Pancreas (tissue), 10 donors: ENCODE measurements at regions not wholly inside any gene's neighbourhood (a gene's known extent, or its start where the extent isn't known, plus 50 kb on each side); places are given as distances from the start of the nearest gene placed in this dataset.

Source experiments
- ATAC-seq, 4 donors: fragments of 200-7000 bp; cut with Tn5 transposase; one replicate each; pipeline versions ENCODE4 v1.8.0 to v1.9.1; 2020; ENCODE audit warnings: mild to moderate bottlenecking in 4 of 4, moderate library complexity in 4 of 4
- DNase-seq, 6 donors: peaks; one replicate each; pipeline ENCODE4 v3.0.0-alpha.2; 2020
- FAIRE-seq: peaks from 2 replicates; lab custom pipeline; 2012; peaks lifted over from hg19 to GRCh38; lab: Jason Lieb, UNC
- H3K27ac ChIP-seq, 4 donors: fragments of 200-600 bp; sonication (generic); 1 replicate in 3 of 4; 2 replicates in 1 of 4; pipeline versions ENCODE4 v1.5.0 to v1.8.0; 2020
- H3K27me3 ChIP-seq, 4 donors: fragments of 200-600 bp; one replicate each; pipeline ENCODE4 v1.8.0; 2021
- H3K36me3 ChIP-seq, 3 donors: fragments of 200-600 bp; sonication (generic) in 1 of 3; one replicate each; pipeline versions ENCODE4 v1.5.0 to v1.8.0; 2020 to 2021
- H3K4me1 ChIP-seq, 3 donors: fragments of 200-600 bp; one replicate each; pipeline ENCODE4 v1.8.0; 2021
- H3K4me3 ChIP-seq, 4 donors: fragments of 200-600 bp; sonication (generic) in 2 of 4; one replicate each; pipeline versions ENCODE4 v1.5.0 to v1.8.0; 2020 to 2021
- H3K9me3 ChIP-seq, 4 donors: fragments of 200-600 bp; one replicate each; pipeline ENCODE4 v1.8.0; 2021
- WGBS, 2 donors: extraction: QIAGEN DNeasy Blood & Tissue Kit; methylation state at CpG; one replicate each; pipeline ENCODE4 v1.1.7; 2013; 5-methylcytosine and 5-hydroxymethylcytosine counted together
- intact Hi-C, 3 donors: fragments of 100-400 bp; cut with DNase I; formaldehyde crosslinking; loops; one replicate each; pipeline versions ENCODE4 v1.11.1 to v1.14.2; 2022
- TF ChIP-seq, protein P1 (sequence below), 4 donors: fragments of 200-600 bp; sonication (generic) in 3 of 4; IDR thresholded peaks; one replicate each; pipeline versions ENCODE4 v1.5.0 to v1.8.0; 2021; ENCODE audit warnings: antibody characterized with exemption in 4 of 4
- donor health status: healthy with polysubstance abuse.
- donor health status: DM: no; HTN: no; CAD: no; lungs with moderate emphysema.
- donor health status: DM: no; HTN: no; CAD: no.
- donor health status: control.
- donor health status: control.
- donor health status: Bipolar disorder and iron deficiency.
- donor health status: DM: yes; HTN: yes; CAD: no.
- donor health status: DM: no; HTN: no; CAD: no.
- donor health status: DM: no; HTN: no; CAD: no.
- donor health status: DM: yes; HTN: yes; CAD: no.

DNA sequence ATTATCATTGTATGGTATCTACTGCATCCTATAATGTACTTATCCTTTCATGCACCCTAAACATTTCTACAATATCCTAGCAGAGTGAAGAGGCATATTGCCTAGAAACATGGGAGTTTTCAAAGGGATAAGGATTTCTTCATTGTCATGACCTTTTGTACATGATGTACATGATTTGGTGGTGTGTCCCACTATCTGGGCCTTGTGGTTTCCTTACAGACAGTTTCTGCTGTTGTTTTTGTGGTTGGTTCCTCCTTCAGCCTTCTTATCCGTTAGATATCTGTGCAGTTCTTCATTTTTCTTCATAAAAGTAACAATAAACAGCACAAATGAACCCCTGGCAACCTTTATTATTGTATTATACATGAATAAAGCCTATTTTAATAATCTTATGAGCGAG, 70.4 kb upstream of the BACH1 start:
- Histone ChIP-seq H3K4me3 (no peak overlapping the region), H3K9me3 (no peaks in the 10 kb centered on the region), H3K27ac (no peak overlapping the region), H3K36me3 (no peaks in the 10 kb centered on the region), H3K4me1 (peaks cover 0 to 7% (median 0%) of the 10 kb centered on the region in 3 donors), H3K27me3 (no peaks in the 10 kb centered on the region)
- no peak for DNase-seq
- FAIRE-seq: no peak
- intact Hi-C loops: no loop called here
- WGBS, 2 donors: 90 to 98% methylated on average over 2 of the region's 2 CpGs
- TF ChIP-seq, protein P1, sequence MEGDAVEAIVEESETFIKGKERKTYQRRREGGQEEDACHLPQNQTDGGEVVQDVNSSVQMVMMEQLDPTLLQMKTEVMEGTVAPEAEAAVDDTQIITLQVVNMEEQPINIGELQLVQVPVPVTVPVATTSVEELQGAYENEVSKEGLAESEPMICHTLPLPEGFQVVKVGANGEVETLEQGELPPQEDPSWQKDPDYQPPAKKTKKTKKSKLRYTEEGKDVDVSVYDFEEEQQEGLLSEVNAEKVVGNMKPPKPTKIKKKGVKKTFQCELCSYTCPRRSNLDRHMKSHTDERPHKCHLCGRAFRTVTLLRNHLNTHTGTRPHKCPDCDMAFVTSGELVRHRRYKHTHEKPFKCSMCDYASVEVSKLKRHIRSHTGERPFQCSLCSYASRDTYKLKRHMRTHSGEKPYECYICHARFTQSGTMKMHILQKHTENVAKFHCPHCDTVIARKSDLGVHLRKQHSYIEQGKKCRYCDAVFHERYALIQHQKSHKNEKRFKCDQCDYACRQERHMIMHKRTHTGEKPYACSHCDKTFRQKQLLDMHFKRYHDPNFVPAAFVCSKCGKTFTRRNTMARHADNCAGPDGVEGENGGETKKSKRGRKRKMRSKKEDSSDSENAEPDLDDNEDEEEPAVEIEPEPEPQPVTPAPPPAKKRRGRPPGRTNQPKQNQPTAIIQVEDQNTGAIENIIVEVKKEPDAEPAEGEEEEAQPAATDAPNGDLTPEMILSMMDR (IDR thresholded peaks at IDR 0.05): no peak
- ATAC-seq: no peak

DNA sequence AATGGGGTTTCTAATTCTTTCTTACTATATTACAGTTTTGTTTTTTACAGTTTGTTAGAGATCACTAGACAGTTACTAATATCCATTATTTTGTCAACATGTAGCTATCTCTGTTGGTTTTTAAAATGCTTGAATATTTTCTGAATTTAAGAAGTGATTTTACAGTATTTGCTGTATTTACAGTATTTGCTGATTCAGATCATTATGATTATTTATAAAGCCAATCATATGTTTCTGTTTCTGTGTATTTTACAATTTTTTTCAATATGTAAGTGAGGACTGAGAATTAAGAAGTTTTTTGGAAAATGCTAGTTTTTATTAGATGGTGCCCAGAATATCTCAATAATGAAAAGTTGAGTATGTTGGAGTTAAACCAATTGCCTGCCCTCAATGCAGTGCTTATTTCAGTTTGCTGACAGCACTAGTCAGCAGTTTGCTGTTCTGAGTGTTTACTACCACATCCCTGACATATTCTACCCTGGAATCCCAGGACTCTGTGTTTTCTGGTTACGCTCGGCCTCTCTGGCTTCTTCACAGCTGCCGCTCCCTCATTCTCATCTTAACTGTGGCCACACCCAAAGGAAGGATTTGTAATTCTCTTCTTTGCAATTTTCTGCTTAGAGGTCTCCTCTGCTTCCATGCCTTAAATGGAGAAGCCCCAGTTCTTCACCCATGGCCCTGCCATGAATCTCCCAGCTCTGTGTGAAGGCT, 68.0 kb upstream of the BACH1 start:
- FAIRE-seq (no peak), DNase-seq (no peak), ATAC-seq (no peak)
- 90 to 94% methylated on average over 3 of the region's 3 CpGs for WGBS, 2 donors
- Histone ChIP-seq H3K27ac (no peak overlapping the region), H3K4me3 (no peak overlapping the region), H3K9me3 (no peaks in the 10 kb centered on the region), H3K27me3 (no peaks in the 10 kb centered on the region), H3K36me3 (no peaks in the 10 kb centered on the region), H3K4me1 (peaks cover 0 to 7% (median 0%) of the 10 kb centered on the region in 3 donors)
- intact Hi-C loops: no loop called here
- TF ChIP-seq, protein P1 (IDR thresholded peaks at IDR 0.05): no peak

DNA sequence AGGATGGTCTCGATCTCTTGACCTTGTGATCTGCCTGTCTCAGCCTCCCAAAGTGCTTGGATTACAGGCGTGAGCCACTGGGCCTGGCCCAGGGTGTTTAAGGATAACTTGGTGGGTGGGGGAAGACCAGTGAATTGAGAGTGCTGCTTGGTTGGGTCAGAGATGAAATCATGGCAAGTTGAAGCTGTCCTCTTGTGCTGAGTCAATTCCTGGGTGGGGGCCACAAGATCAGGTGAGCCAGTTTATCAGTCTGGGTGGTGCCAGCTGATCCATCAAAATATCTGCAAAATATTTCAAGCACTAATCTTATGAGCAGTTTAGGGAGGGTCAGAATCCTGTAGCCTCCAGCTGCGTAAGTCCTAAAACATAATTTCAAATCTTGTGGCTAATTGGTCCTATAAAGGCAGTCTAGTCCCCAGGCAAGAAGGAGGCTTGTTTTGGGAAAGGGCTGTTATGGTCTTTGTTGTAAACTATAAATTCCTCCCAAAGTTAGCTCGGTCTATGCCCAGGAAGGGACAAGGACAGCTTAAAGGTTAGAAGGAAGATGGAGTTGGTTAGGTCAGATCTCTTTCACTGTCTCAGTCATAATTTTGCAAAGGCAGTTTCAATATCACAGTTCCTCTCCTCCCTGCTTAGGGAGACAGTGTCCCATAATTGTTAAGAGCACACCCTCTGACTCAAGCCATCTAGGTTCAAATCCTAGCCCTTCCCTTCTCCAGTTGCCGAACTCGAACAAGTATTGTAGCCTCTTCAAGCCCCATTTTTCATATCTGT, 66.8 kb upstream of the BACH1 start:
- no peak for FAIRE-seq

DNA sequence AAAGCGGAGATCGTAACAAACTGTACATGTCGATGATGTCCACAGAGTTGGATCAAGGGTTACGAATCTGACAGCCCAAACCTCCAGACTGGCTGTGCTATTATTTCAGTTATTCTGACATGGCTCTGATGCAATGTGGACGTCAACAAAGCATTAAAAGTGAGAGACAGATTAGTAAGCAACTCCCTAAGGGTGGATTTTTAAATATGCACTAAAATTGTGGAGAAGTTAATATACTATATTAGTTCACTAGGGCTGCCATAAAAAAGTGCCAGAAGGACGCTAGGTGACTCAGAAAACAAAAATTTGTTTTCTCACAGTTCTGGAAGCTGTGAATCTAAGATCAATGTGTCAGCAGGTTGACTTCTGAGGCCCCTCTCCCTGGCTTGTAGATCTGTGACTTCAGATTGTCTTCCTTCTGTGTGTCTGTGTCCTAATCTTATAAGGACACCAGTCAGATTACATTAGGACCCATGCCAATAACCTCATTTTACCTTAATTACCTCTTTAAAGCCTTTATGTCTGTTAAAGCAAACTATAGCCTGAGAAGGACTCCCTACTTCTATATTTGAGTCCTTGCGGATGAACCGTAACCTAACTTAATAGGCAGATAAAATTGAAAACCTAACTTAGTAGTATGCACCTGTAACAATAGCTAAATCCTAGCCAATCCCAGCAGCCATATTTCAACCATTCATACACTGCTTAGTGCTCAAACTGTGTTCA, 66.0 kb upstream of the BACH1 start:
- Histone ChIP-seq H3K36me3 (no peaks in the 10 kb centered on the region), H3K4me3 (no peak overlapping the region), H3K4me1 (peaks cover 0 to 6% (median 0%) of the 10 kb centered on the region in 3 donors), H3K9me3 (no peaks in the 10 kb centered on the region), H3K27ac (peak overlapping the region in 2 of 4 donors; percentile 61 to 74), H3K27me3 (no peaks in the 10 kb centered on the region)
- WGBS, 2 donors: 84 to 86% methylated on average over 8 of the region's 8 CpGs
- peak in 1 of 4 donors; percentile 15 for ATAC-seq
- intact Hi-C loops: no loop called here
- TF ChIP-seq, protein P1 (IDR thresholded peaks at IDR 0.05): no peak
- no peak for DNase-seq
- no peak for FAIRE-seq

More for the DNA sequence above, 66.8 kb upstream of the BACH1 start:
- H3K27ac ChIP-seq: no peak overlapping the region
- WGBS, 2 donors: 92 to 93% methylated on average over 6 of the region's 6 CpGs
- DNase-seq (no peak), ATAC-seq (no peak)
- H3K9me3 ChIP-seq: no peaks in the 10 kb centered on the region
- no peaks in the 10 kb centered on the region for H3K27me3 ChIP-seq
- no peaks in the 10 kb centered on the region for H3K36me3 ChIP-seq
- intact Hi-C loops: no loop called here
- no peak overlapping the region for H3K4me3 ChIP-seq
- H3K4me1 ChIP-seq: peaks cover 0 to 7% (median 0%) of the 10 kb centered on the region in 3 donors
- TF ChIP-seq, protein P1 (IDR thresholded peaks at IDR 0.05): no peak
